AG10803 (cell line): ENCODE measurements at regions not wholly inside any gene's neighbourhood (a gene's known extent, or its start where the extent isn't known, plus 50 kb on each side); places are given as distances from the start of the nearest gene placed in this dataset.

Experiments
- DNase-seq: peaks from one replicate; pipeline ENCODE4 v3.0.0; 2010; ENCODE audit warnings: low read depth
- H3K4me3 ChIP-seq: 2 replicates; pipeline ENCODE4 v1.5.1; 2011; ENCODE audit warnings: mild to moderate bottlenecking, low read length, control low read depth
- CTCF ChIP-seq: conservative IDR thresholded peaks from 2 replicates; pipeline ENCODE4 v1.5.1; 2011; ENCODE audit warnings: mild to moderate bottlenecking, low read length, control low read depth, inconsistent platforms

GRCh38 chr2:7992612-7993602, 688.9 kb upstream of the ID2 start:
- H3K4me3 ChIP-seq = no peak overlapping the region
- no peak for TF ChIP-seq CTCF
- no peak for DNase-seq

- no peak for DNase-seq
- no peak for TF ChIP-seq CTCF
- H3K4me3 ChIP-seq = no peak overlapping the region
Measured at GRCh38 chr2:7994397-7994951, 687.4 kb upstream of the ID2 start.

GRCh38 chr2:7997279-7997678, 684.6 kb upstream of the ID2 start:
- no peak for TF ChIP-seq CTCF
- no peak overlapping the region for H3K4me3 ChIP-seq
- no peak for DNase-seq

- no peak overlapping the region for H3K4me3 ChIP-seq
- no peak for DNase-seq
- TF ChIP-seq CTCF = no peak
Measured at GRCh38 chr2:7999683-8000476, 682.0 kb upstream of the ID2 start.

GRCh38 chr2:8000870-8001269, 681.0 kb upstream of the ID2 start:
- no peak for DNase-seq
- TF ChIP-seq CTCF = peak; percentile 27
- H3K4me3 ChIP-seq = no peak overlapping the region

- TF ChIP-seq CTCF = no peak
- H3K4me3 ChIP-seq = no peak overlapping the region
- no peak for DNase-seq
Measured at GRCh38 chr2:8002765-8003393, 679.0 kb upstream of the ID2 start.
